ENCODE measurements at regions not wholly inside any gene's neighbourhood (a gene's known extent, or its start where the extent isn't known, plus 50 kb on each side); places are given as distances from the start of the nearest gene placed in this dataset.
A peak's percentile ranks its signal among the peaks of the same experiment; 100 is the strongest.
"Not testable (repeated sequence)": the region's sequence is repeated elsewhere in the genome, so short reads cannot be mapped to it uniquely, and the experiment has no call there.

DNA sequence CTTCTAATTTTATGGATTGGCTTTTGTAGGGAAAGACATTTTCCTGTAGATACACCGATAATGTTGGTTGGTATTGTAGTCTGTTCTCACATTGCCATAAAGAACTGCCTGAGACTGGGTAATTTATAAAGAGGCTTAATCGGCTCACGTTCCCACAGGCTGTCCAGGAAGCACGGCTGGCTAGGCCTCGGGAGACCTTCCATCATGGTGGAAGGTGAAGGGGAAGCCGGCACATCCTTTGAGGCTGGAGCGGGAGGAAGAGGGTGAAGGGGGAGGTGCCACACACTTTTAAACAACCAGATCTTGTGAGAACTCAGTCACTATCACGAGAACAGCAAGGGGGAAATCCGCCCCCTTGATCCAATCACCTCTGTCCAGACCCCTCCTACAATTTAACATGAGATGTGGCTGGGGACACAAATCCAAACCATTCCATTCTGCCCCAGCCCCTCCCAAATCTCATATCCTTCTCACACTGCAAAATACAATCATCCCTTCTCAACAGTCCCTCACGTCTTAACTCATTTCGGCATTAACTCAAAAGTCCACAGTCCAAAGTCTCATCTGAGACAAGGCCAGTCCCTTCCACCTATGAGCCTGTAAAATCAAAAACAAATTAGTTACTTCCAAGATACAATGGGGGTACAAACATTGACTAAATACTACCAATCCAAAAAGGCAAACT, 66.7 kb upstream of the EIF5 start:
- DNase-seq (ENCODE audit: low spot score): no peak

GRCh38 chr14:103271189-103271588, 62.8 kb upstream of the EIF5 start:
- DNase-seq (ENCODE audit: low spot score): no peak

GRCh38 chr14:103273145-103273744, 60.8 kb upstream of the EIF5 start:
- DNase-seq (ENCODE audit: low spot score): no peak

DNA sequence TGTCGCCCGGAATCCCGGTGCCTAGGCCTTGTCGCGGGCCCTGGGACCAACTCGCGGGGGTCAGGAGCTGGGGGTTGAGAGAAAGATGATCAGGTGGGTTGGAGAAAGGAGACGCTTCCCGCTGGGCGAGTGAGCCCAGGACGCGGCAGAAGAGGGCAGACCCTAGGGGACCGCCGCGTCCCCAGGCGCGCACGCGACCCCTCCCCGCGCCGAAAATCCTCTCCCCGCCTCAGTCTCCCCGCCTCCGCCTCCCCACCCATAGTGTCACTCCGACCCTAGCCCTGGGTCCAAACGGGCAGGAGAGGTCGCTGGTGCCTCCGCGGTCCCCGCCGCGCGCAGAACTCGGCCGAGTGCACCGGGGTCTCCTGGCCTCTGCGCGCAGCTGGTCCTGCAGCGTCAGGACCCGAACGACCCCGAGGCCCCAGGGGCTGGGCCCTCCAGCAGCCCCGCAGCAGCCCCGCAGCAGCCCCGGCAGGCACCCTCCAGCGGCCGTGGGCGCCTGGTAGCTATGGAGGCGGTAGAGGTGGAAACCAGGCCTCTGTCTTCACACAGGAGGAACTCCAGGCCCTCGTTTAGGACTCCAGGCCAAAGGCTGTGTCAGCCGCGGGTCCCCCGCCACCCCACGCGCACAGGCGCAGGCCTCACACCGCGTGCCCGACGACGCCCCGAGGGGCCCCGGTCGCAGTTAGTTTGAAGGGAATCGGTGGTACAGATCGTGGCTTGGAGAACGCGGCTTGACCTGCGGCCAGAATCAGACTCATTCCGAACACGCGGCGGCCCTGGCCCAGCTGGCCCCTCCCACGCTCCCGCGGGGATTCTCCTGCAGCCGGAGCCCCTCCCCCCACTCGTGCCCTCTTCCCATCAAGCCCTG, 60.1 kb upstream of the EIF5 start:
- no peak for DNase-seq (ENCODE audit: low spot score)

DNA sequence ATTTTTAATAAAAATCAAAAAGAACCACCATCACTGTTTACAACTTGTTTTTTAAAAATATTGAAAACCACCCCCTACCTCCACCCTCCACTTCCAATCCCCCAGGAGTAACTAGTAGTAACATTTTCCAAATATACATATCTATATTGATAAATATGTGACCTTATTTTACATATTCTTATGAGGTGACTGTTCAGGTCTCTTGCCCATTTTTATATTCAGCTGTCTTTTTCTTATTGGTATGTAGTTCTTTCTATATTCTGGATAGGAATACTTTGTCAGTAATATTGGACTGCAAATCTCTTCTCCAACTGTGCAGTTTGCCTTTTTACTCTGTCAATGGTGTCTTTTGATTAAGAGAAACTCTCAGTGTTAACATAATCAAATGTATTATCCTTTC, 59.0 kb upstream of the EIF5 start:
- DNase-seq (ENCODE audit: low spot score): no peak

DNA sequence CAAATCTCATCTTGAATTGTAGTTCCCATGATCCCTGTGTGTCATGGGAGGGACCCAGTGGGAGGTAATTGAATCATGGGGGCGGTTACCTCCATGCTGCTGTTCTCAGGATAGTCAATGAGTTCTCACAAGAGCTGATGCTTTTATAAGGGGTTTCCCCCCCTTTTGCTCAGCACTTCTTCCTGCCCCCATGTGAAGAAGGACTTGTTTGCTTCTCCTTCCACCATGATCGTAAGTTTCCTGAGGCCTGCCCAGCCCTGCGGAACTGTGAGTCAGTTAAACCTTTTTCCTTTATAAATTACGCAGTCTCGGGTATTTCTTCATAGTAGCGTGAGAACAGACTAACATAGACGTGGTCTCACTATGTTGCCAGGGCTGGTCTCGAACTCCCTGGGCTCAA, 56.1 kb upstream of the EIF5 start:
- DNase-seq (ENCODE audit: low spot score): no peak

GRCh38 chr14:103279142-103280025, 54.7 kb upstream of the EIF5 start:
- no peak for DNase-seq (ENCODE audit: low spot score)

DNA sequence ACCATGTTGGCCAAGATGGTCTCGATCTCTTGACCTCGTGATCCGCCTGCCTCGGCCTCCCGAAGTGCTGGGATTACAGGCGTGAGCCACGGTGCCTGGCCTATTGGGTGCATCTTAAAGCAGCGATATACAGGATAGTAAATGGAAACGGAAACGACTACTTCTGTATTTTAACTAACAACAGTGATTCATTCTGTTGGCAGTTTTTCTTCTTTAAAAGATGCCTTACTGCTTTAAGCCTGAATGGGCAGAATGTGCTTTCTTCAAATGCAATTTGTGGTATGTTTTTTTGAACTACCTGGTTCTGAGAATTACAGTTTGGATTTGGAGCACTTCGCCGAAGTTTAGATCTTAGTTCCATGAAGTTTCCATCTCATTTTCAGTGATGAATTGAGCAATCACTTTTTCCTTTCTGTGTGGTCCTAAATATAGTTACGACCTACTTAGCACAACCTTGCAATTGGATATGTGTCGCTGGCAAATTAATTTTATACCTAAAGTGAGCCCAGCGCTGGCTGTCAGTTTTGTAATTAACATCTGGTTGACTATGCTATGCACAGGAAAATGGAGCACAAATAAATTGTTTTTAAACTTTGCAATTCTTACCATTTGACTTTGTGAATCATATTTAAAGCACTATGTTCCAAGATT, 53.6 kb upstream of the EIF5 start:
- DNase-seq (ENCODE audit: low spot score): no peak

GRCh38 chr14:103281496-103282231, 52.4 kb upstream of the EIF5 start:
- DNase-seq (ENCODE audit: low spot score): peak; percentile 55

DNA sequence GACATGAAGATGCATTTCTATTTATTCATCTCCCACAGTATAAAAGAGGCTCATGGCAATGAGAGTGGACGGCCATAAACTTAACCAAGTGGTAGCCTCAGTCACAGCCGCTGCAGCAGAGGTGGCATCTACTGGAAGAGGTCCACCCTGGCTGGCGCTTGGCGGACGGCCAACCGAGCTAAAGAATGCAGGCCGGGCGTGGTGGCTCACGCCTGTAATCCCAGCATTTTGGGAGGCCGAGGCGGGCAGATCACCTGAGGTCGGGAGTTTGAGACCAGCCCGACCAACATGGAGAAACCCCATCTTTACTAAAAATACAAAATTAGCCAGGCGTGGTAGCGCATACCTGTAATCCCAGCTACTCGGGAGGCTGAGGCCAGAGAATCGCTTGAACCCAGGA, 51.7 kb upstream of the EIF5 start:
- DNase-seq (ENCODE audit: low spot score): not testable (repeated sequence)

- no peak for DNase-seq (ENCODE audit: low spot score)
Observed at GRCh38 chr14:103282932-103283331, 51.1 kb upstream of the EIF5 start.

DNA sequence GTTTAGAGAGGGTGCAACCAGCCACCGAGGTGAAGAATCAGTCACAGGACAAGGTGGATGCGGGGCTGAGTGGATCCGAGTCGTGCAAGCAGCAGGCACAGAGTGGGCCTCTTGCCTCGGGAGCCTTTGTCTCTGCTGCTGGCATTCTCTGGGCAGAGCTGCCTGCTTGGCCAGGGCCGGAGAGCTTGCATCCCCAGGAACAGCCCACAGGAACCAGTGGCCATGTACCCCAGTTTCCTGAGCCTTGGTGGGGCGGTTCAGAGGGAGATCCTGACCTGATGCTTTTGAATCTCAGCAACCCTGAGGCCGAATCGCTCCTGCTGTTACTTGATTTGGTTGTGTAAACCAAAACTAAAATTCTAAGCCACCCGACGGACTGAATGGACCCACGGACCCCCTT, 50.1 kb upstream of the EIF5 start:
- no peak for DNase-seq (ENCODE audit: low spot score)

All from cerebellar cortex (tissue), 1 donor.